Mesothelial cell of epicardium (in vitro differentiated cells): ENCODE measurements at regions not wholly inside any gene's neighbourhood (a gene's known extent, or its start where the extent isn't known, plus 50 kb on each side); places are given as distances from the start of the nearest gene placed in this dataset.

ENCODE experiments used
- DNase-seq, 2 experiments: peaks; one replicate each; pipeline ENCODE4 v3.0.0; 2021; ENCODE audit warnings: low spot score in 2 of 2; ENCODE audit not compliant: unreplicated experiment in 2 of 2
- H3K27ac Mint-ChIP-seq: 2 replicates; pipeline ENCODE4 v1.8.0; 2021; ENCODE audit warnings: mixed read lengths
- H3K27me3 Mint-ChIP-seq: 2 replicates; pipeline ENCODE4 v1.8.0; 2021; ENCODE audit warnings: low read depth, mixed read lengths
- H3K36me3 Mint-ChIP-seq: 2 replicates; pipeline ENCODE4 v1.8.0; 2021; ENCODE audit warnings: mixed read lengths
- H3K4me1 Mint-ChIP-seq: 2 replicates; pipeline ENCODE4 v1.8.0; 2021; ENCODE audit warnings: mixed read lengths
- H3K4me3 Mint-ChIP-seq: 2 replicates; pipeline ENCODE4 v1.8.0; 2021; ENCODE audit warnings: mild to moderate bottlenecking, moderate library complexity, mixed read lengths
- H3K9me3 Mint-ChIP-seq: 2 replicates; pipeline ENCODE4 v1.8.0; 2021; ENCODE audit warnings: mixed read lengths
- TF ChIP-seq, protein P1 (sequence below): fragments of 200-600 bp; sonication (generic); IDR thresholded peaks from one replicate; pipeline ENCODE4 v1.5.0; 2021; ENCODE audit warnings: antibody characterized with exemption; ENCODE audit not compliant: unreplicated experiment

GRCh38 chr4:29121586-29121985, 1598.6 kb upstream of the PCDH7 start:
- no peaks in the 10 kb centered on the region for H3K36me3 Mint-ChIP-seq
- TF ChIP-seq, protein P1, sequence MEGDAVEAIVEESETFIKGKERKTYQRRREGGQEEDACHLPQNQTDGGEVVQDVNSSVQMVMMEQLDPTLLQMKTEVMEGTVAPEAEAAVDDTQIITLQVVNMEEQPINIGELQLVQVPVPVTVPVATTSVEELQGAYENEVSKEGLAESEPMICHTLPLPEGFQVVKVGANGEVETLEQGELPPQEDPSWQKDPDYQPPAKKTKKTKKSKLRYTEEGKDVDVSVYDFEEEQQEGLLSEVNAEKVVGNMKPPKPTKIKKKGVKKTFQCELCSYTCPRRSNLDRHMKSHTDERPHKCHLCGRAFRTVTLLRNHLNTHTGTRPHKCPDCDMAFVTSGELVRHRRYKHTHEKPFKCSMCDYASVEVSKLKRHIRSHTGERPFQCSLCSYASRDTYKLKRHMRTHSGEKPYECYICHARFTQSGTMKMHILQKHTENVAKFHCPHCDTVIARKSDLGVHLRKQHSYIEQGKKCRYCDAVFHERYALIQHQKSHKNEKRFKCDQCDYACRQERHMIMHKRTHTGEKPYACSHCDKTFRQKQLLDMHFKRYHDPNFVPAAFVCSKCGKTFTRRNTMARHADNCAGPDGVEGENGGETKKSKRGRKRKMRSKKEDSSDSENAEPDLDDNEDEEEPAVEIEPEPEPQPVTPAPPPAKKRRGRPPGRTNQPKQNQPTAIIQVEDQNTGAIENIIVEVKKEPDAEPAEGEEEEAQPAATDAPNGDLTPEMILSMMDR = no peak
- DNase-seq = no peak
- peaks cover 6% of the 10 kb centered on the region for H3K27me3 Mint-ChIP-seq
- H3K4me1 Mint-ChIP-seq = peaks cover 2% of the 10 kb centered on the region
- H3K27ac Mint-ChIP-seq = no peak overlapping the region
- H3K9me3 Mint-ChIP-seq = no peaks in the 10 kb centered on the region
- no peak overlapping the region for H3K4me3 Mint-ChIP-seq

DNA sequence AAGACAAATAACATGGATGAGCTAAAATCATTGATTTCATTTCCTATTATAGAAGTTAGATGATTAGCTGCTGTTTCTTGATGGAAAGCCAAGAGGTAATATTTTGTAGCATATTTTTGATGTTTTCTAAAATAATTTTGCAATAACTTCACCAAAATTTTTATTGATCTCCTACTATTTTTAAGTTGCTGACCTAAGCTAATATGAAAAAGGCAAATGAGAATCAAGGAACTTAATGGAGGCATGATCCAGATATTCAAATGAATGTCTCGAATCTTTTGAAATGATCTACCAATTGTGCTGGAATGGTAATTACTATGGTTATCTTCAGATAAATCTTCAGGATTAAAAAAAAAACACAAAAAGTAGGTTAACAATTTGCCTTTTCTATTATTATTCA, 1591.4 kb upstream of the PCDH7 start:
- Mint-ChIP-seq H3K4me1 (no peaks in the 10 kb centered on the region), H3K9me3 (peaks cover 10% of the 10 kb centered on the region), H3K36me3 (no peaks in the 10 kb centered on the region), H3K27ac (no peak overlapping the region), H3K4me3 (no peak overlapping the region), H3K27me3 (peaks cover 2% of the 10 kb centered on the region)
- TF ChIP-seq, protein P1 = no peak
- DNase-seq = no peak

- TF ChIP-seq, protein P1 = no peak
- Mint-ChIP-seq H3K27ac (no peak overlapping the region), H3K27me3 (peaks cover 2% of the 10 kb centered on the region), H3K9me3 (peaks cover 10% of the 10 kb centered on the region), H3K4me3 (no peak overlapping the region), H3K36me3 (no peaks in the 10 kb centered on the region), H3K4me1 (no peaks in the 10 kb centered on the region)
- DNase-seq = no peak
Measured at GRCh38 chr4:29131304-29131703, 1588.9 kb upstream of the PCDH7 start.

GRCh38 chr4:29142708-29143107, 1577.5 kb upstream of the PCDH7 start:
- H3K27me3 Mint-ChIP-seq = no peaks in the 10 kb centered on the region
- peaks cover 7% of the 10 kb centered on the region for H3K9me3 Mint-ChIP-seq
- H3K4me3 Mint-ChIP-seq = no peak overlapping the region
- TF ChIP-seq, protein P1 = no peak
- DNase-seq = no peak
- H3K27ac Mint-ChIP-seq = no peak overlapping the region
- no peaks in the 10 kb centered on the region for H3K4me1 Mint-ChIP-seq
- H3K36me3 Mint-ChIP-seq = no peaks in the 10 kb centered on the region

GRCh38 chr4:29151584-29151983, 1568.6 kb upstream of the PCDH7 start:
- no peaks in the 10 kb centered on the region for H3K4me1 Mint-ChIP-seq
- DNase-seq = no peak
- TF ChIP-seq, protein P1 = no peak
- H3K27me3 Mint-ChIP-seq = peaks cover 4% of the 10 kb centered on the region
- H3K4me3 Mint-ChIP-seq = no peak overlapping the region
- H3K36me3 Mint-ChIP-seq = no peaks in the 10 kb centered on the region
- peaks cover 7% of the 10 kb centered on the region for H3K9me3 Mint-ChIP-seq
- no peak overlapping the region for H3K27ac Mint-ChIP-seq

GRCh38 chr4:29153642-29154041, 1566.5 kb upstream of the PCDH7 start:
- DNase-seq = no peak
- Mint-ChIP-seq H3K36me3 (no peaks in the 10 kb centered on the region), H3K27ac (no peak overlapping the region), H3K4me1 (no peaks in the 10 kb centered on the region), H3K9me3 (peaks cover 9% of the 10 kb centered on the region), H3K4me3 (no peak overlapping the region), H3K27me3 (peaks cover 3% of the 10 kb centered on the region)
- TF ChIP-seq, protein P1 = no peak
